ENCODE measurements at regions not wholly inside any gene's neighbourhood (a gene's known extent, or its start where the extent isn't known, plus 50 kb on each side); places are given as distances from the start of the nearest gene placed in this dataset.
A peak's percentile ranks its signal among the peaks of the same experiment; 100 is the strongest.
"Not testable (repeated sequence)": the region's sequence is repeated elsewhere in the genome, so short reads cannot be mapped to it uniquely, and the experiment has no call there.

DNA sequence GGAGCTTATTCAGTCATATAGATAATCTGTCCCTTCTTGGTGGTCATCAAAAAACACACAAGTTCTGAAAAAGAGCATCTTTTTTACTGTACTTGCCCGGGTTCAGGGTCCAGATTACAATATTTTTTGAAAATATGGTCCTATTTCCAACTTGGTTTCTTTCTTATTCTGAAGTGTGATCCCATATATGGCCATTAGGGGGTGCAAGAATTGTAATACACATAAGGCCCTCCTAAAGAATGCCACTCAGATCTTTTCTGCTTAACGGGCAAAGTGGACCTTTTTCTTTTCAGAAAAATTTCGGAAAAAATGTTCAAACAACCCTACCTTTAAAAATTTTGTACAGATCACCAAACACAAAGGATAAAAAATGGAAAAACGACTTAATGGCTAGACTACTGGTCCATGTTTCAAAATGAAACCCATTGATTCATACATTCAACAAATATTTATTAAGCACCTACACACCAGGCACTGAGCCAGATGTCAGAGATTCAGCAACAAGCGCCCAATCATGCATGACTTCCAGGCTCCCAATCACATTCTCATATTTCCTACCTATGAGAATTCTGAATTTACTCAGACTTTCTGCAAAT lies 102.0 kb upstream of the MYRIP start:
- ATAC-seq (ENCODE audit: low read depth in 2 of 2) (no peak), DNase-seq (peak in 1 of 3 donors; percentile 42)
- H3K4me3 ChIP-seq (ENCODE audit: low read depth, low read length) = no peak overlapping the region
- Mint-ChIP-seq H3K36me3 (no peaks in the 10 kb centered on the region), H3K27me3 (peaks cover 10% of the 10 kb centered on the region), H3K9me3 (peaks cover 0 to 2% (median 0%) of the 10 kb centered on the region in 7 donors), H3K27ac (no peak overlapping the region), H3K4me3 (no peak overlapping the region), H3K4me1 (no peaks in the 10 kb centered on the region)
- peaks cover 3% of the 10 kb centered on the region for H3K4me1 ChIP-seq (ENCODE audit: control insufficient read depth, insufficient read depth, low read length, poor library complexity, severe bottlenecking)
- H3K9me3 ChIP-seq (ENCODE audit: control insufficient read depth in 2 of 2, low read length in 2 of 2) = no peaks in the 10 kb centered on the region
- no peaks in the 10 kb centered on the region for H3K36me3 ChIP-seq (ENCODE audit: control insufficient read depth, insufficient read depth, low read length)
- peaks cover 4% of the 10 kb centered on the region for H3K27me3 ChIP-seq (ENCODE audit: control insufficient read depth, insufficient read depth, low read length)
- no peak overlapping the region for H3K27ac ChIP-seq (ENCODE audit: insufficient read depth, low read length, poor library complexity, severe bottlenecking)

GRCh38 chr3:39712413-39713048 lies 96.9 kb upstream of the MYRIP start:
- no peak overlapping the region for H3K4me3 ChIP-seq (ENCODE audit: low read depth, low read length)
- H3K27me3 Mint-ChIP-seq = peaks cover 7% of the 10 kb centered on the region
- no peak for DNase-seq
- H3K36me3 ChIP-seq (ENCODE audit: control insufficient read depth, insufficient read depth, low read length) = no peaks in the 10 kb centered on the region
- no peaks in the 10 kb centered on the region for H3K36me3 Mint-ChIP-seq
- H3K27ac ChIP-seq (ENCODE audit: insufficient read depth, low read length, poor library complexity, severe bottlenecking) = no peak overlapping the region
- H3K27me3 ChIP-seq (ENCODE audit: control insufficient read depth, insufficient read depth, low read length) = peaks cover 4% of the 10 kb centered on the region
- H3K4me1 Mint-ChIP-seq = no peaks in the 10 kb centered on the region
- no peak overlapping the region for H3K4me3 Mint-ChIP-seq
- H3K27ac Mint-ChIP-seq = peak overlapping the region in 1 of 3 donors; percentile 0
- H3K9me3 ChIP-seq (ENCODE audit: control insufficient read depth in 2 of 2, low read length in 2 of 2) = no peaks in the 10 kb centered on the region
- ATAC-seq (ENCODE audit: low read depth in 2 of 2) = no peak
- H3K4me1 ChIP-seq (ENCODE audit: control insufficient read depth, insufficient read depth, low read length, poor library complexity, severe bottlenecking) = no peaks in the 10 kb centered on the region
- peaks cover 0 to 2% (median 0%) of the 10 kb centered on the region in 7 donors for H3K9me3 Mint-ChIP-seq

DNA sequence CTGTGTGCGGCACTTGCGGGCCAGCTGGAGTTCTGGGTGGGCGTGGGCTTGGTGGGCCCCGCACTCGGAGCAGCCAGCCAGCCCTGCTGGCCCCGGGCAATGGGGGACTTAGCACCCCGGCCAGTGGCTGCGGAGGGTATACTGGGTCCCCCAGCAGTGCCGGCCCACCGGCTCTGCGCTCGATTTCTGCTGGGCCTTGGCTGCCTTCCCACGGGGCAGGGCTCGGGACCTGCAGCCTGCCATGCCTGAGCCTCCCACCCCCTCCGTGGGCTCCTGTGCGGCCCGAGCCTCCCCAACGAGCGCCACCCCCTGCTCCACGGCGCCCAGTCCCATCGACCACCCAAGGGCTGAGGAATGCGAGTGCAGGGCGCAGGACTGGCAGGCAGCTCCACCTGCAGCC lies 96.1 kb upstream of the MYRIP start:
- H3K27me3 Mint-ChIP-seq; DNase-seq; H3K27me3 ChIP-seq (ENCODE audit: control insufficient read depth, insufficient read depth, low read length); H3K27ac Mint-ChIP-seq; H3K9me3 ChIP-seq (ENCODE audit: control insufficient read depth in 2 of 2, low read length in 2 of 2); H3K4me3 ChIP-seq (ENCODE audit: low read depth, low read length); H3K36me3 Mint-ChIP-seq; ATAC-seq (ENCODE audit: low read depth in 2 of 2); H3K4me1 Mint-ChIP-seq; H3K36me3 ChIP-seq (ENCODE audit: control insufficient read depth, insufficient read depth, low read length); H3K9me3 Mint-ChIP-seq; H3K27ac ChIP-seq (ENCODE audit: insufficient read depth, low read length, poor library complexity, severe bottlenecking); H3K4me3 Mint-ChIP-seq; H3K4me1 ChIP-seq (ENCODE audit: control insufficient read depth, insufficient read depth, low read length, poor library complexity, severe bottlenecking): not testable (repeated sequence)

DNA sequence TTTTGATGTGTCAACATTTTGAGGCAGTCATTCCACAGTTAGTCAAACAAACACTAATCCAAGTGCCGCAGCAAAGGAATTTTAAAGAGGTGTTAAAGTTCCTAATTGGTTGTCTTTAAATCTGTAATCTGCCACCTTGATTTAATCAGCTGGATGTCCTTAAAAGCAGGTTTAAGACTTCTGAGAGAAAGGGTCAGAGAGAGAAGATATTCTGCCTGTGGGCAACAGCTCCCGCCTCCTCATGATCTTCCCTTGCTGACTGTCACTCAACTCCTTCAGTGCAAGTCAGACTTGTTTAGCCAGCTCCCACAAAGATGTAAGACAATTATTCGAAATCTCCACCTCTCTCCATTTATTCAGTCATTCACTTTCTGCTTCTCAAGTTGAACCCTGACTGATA lies 92.6 kb upstream of the MYRIP start:
- ATAC-seq (ENCODE audit: low read depth in 2 of 2) = no peak
- no peak overlapping the region for H3K27ac Mint-ChIP-seq

DNA sequence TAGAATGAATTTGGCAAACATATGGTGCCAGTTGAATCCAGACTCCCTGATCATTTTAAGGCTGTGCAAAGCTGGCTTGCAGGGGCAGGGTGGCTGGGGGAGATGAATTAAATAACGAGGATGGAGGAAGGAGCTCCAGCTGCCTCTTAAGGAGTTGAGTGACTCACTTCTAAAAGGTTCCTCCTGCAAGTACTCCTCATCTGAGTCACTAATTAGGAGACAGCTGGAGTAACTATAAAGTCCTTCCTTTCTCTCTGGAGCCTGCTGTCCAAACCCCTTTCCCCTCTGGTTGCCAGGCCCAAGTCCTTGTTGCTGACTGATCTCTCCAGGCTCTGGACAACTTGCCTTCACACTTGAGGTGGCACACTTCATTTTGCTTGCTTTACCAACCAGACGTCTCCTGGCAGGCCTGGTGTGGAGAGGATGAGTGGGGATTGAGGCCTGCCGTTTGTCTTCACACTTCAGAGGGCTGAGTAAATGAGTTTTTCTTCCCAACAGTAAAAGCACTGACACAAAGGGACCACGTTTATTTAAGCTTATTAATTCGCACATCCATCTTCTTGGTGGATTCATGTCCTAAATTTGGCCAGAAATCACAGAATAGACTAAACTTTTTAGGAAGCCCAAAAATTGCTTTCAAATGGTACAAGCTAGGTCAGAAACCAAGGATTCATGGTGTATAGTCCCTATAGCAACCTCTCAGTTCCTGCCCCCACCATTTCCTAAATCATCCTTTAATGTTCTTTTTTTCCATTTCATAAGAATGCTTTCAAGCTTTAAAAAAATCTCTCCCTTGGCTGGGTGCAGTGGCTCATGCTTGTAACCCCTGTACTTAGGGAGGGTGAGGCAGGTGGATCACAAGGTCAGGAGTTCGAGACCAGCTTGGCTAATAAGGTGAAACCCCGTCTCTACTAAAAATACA lies 90.5 kb upstream of the MYRIP start:
- no peaks in the 10 kb centered on the region for H3K4me1 Mint-ChIP-seq
- H3K4me3 Mint-ChIP-seq = no peak overlapping the region
- H3K9me3 Mint-ChIP-seq = peaks cover 0 to 4% (median 0%) of the 10 kb centered on the region in 7 donors
- H3K27me3 Mint-ChIP-seq = no peaks in the 10 kb centered on the region
- H3K4me1 ChIP-seq (ENCODE audit: control insufficient read depth, insufficient read depth, low read length, poor library complexity, severe bottlenecking) = no peaks in the 10 kb centered on the region
- no peaks in the 10 kb centered on the region for H3K36me3 ChIP-seq (ENCODE audit: control insufficient read depth, insufficient read depth, low read length)
- no peaks in the 10 kb centered on the region for H3K36me3 Mint-ChIP-seq
- H3K27me3 ChIP-seq (ENCODE audit: control insufficient read depth, insufficient read depth, low read length) = no peaks in the 10 kb centered on the region
- ATAC-seq (ENCODE audit: low read depth in 2 of 2) (no peak), DNase-seq (no peak)
- H3K4me3 ChIP-seq (ENCODE audit: low read depth, low read length) = no peak overlapping the region
- H3K27ac ChIP-seq (ENCODE audit: insufficient read depth, low read length, poor library complexity, severe bottlenecking) = no peak overlapping the region
- H3K27ac Mint-ChIP-seq = no peak overlapping the region
- H3K9me3 ChIP-seq (ENCODE audit: control insufficient read depth in 2 of 2, low read length in 2 of 2) = no peaks in the 10 kb centered on the region

More for the DNA sequence above, 92.6 kb upstream of the MYRIP start:
- peaks cover 0 to 2% (median 0%) of the 10 kb centered on the region in 7 donors for H3K9me3 Mint-ChIP-seq
- H3K4me1 ChIP-seq (ENCODE audit: control insufficient read depth, insufficient read depth, low read length, poor library complexity, severe bottlenecking) = no peaks in the 10 kb centered on the region
- no peak for DNase-seq
- no peak overlapping the region for H3K4me3 ChIP-seq (ENCODE audit: low read depth, low read length)
- no peaks in the 10 kb centered on the region for H3K27me3 ChIP-seq (ENCODE audit: control insufficient read depth, insufficient read depth, low read length)
- H3K36me3 Mint-ChIP-seq = no peaks in the 10 kb centered on the region
- H3K4me3 Mint-ChIP-seq = no peak overlapping the region
- H3K36me3 ChIP-seq (ENCODE audit: control insufficient read depth, insufficient read depth, low read length) = no peaks in the 10 kb centered on the region
- no peaks in the 10 kb centered on the region for H3K4me1 Mint-ChIP-seq
- no peaks in the 10 kb centered on the region for H3K9me3 ChIP-seq (ENCODE audit: control insufficient read depth in 2 of 2, low read length in 2 of 2)
- H3K27ac ChIP-seq (ENCODE audit: insufficient read depth, low read length, poor library complexity, severe bottlenecking) = no peak overlapping the region
- no peaks in the 10 kb centered on the region for H3K27me3 Mint-ChIP-seq

DNA sequence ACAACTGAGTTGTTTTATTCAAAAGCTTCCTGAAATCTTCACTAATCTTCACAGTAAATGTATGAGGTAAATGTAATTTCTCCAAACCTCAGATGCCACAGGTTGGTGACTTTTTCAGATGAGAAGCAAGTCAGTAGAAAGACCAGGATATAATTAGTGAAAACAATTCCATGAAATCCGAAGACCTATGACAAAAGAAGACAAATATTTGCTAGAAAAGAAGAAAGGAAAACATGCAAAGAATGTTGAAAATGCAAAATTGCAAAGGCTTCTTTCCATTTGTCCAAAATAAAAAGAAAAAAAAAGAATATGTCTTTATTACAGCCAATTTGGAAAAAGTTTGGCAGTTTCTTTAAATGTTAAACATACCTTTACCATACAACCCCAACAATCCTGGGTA lies 88.3 kb upstream of the MYRIP start:
- no peaks in the 10 kb centered on the region for H3K27me3 ChIP-seq (ENCODE audit: control insufficient read depth, insufficient read depth, low read length)
- H3K36me3 ChIP-seq (ENCODE audit: control insufficient read depth, insufficient read depth, low read length) = no peaks in the 10 kb centered on the region
- H3K9me3 ChIP-seq (ENCODE audit: control insufficient read depth in 2 of 2, low read length in 2 of 2) = no peaks in the 10 kb centered on the region
- H3K27ac ChIP-seq (ENCODE audit: insufficient read depth, low read length, poor library complexity, severe bottlenecking) = no peak overlapping the region
- Mint-ChIP-seq H3K27me3 (peaks cover 5% of the 10 kb centered on the region), H3K4me3 (no peak overlapping the region), H3K4me1 (no peaks in the 10 kb centered on the region), H3K9me3 (peaks cover 0 to 1% (median 0%) of the 10 kb centered on the region in 7 donors), H3K27ac (no peak overlapping the region), H3K36me3 (no peaks in the 10 kb centered on the region)
- DNase-seq = no peak
- no peak overlapping the region for H3K4me3 ChIP-seq (ENCODE audit: low read depth, low read length)
- H3K4me1 ChIP-seq (ENCODE audit: control insufficient read depth, insufficient read depth, low read length, poor library complexity, severe bottlenecking) = no peaks in the 10 kb centered on the region
- no peak for ATAC-seq (ENCODE audit: low read depth in 2 of 2)

- peaks cover 5% of the 10 kb centered on the region for H3K27me3 Mint-ChIP-seq
- Histone ChIP-seq H3K4me3 (ENCODE audit: low read depth, low read length) (no peak overlapping the region), H3K4me1 (ENCODE audit: control insufficient read depth, insufficient read depth, low read length, poor library complexity, severe bottlenecking) (no peaks in the 10 kb centered on the region), H3K9me3 (ENCODE audit: control insufficient read depth in 2 of 2, low read length in 2 of 2) (no peaks in the 10 kb centered on the region), H3K27ac (ENCODE audit: insufficient read depth, low read length, poor library complexity, severe bottlenecking) (no peak overlapping the region), H3K27me3 (ENCODE audit: control insufficient read depth, insufficient read depth, low read length) (no peaks in the 10 kb centered on the region), H3K36me3 (ENCODE audit: control insufficient read depth, insufficient read depth, low read length) (no peaks in the 10 kb centered on the region)
- H3K4me1 Mint-ChIP-seq = no peaks in the 10 kb centered on the region
- no peak for DNase-seq
- no peaks in the 10 kb centered on the region for H3K36me3 Mint-ChIP-seq
- H3K27ac Mint-ChIP-seq = no peak overlapping the region
- H3K4me3 Mint-ChIP-seq = no peak overlapping the region
- peaks cover 0 to 1% (median 0%) of the 10 kb centered on the region in 7 donors for H3K9me3 Mint-ChIP-seq
- no peak for ATAC-seq (ENCODE audit: low read depth in 2 of 2)
Measured at GRCh38 chr3:39724233-39724846, 85.1 kb upstream of the MYRIP start.

Measured in CD4-positive, CD25-positive, alpha-beta regulatory T cell (primary cell).